ENCODE measurements at regions not wholly inside any gene's neighbourhood (a gene's known extent, or its start where the extent isn't known, plus 50 kb on each side); places are given as distances from the start of the nearest gene placed in this dataset.
"Not testable (repeated sequence)": the region's sequence is repeated elsewhere in the genome, so short reads cannot be mapped to it uniquely, and the experiment has no call there.

DNA sequence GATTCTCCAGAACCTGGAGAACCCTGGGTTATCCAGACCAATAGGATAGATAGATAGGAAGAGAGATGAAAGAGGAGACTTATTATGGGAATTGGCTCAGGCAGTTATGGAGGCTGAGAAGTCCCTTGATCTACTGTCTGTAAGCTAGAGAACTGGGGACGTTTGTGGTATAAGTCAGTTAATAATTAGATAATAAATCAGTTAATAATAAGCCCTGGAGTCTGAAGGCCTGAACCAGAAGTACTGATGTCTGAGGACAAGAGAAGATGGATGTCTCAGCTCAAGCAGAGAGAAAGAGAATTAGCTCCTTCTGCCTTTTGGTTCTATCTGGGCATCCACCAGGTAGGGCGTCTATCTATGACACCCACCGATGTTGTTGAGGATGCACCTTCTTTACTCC lies 72.9 kb upstream of the SLC22A23 start:
- intact Hi-C loops (cut with DNase I) = no loop called here
- 60 to 82% (median 75%) methylated on average over 3 of the region's 3 CpGs for WGBS, 4 donors
- Histone ChIP-seq H3K4me3 (no peak overlapping the region), H3K27ac (no peak overlapping the region), H3K27me3 (no peaks in the 10 kb centered on the region), H3K36me3 (replicated peaks in 1 of 2) (no peaks in the 10 kb centered on the region), H3K9me3 (replicated peaks in 1 of 3) (no peaks in the 10 kb centered on the region), H3K4me1 (replicated peaks in 1 of 2) (no peaks in the 10 kb centered on the region)
- DNase-seq = no peak
- TF ChIP-seq, protein P1, sequence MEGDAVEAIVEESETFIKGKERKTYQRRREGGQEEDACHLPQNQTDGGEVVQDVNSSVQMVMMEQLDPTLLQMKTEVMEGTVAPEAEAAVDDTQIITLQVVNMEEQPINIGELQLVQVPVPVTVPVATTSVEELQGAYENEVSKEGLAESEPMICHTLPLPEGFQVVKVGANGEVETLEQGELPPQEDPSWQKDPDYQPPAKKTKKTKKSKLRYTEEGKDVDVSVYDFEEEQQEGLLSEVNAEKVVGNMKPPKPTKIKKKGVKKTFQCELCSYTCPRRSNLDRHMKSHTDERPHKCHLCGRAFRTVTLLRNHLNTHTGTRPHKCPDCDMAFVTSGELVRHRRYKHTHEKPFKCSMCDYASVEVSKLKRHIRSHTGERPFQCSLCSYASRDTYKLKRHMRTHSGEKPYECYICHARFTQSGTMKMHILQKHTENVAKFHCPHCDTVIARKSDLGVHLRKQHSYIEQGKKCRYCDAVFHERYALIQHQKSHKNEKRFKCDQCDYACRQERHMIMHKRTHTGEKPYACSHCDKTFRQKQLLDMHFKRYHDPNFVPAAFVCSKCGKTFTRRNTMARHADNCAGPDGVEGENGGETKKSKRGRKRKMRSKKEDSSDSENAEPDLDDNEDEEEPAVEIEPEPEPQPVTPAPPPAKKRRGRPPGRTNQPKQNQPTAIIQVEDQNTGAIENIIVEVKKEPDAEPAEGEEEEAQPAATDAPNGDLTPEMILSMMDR (IDR thresholded peaks at IDR 0.05) = no peak
- TF ChIP-seq POLR2A (IDR thresholded peaks at IDR 0.05) = no peak

DNA sequence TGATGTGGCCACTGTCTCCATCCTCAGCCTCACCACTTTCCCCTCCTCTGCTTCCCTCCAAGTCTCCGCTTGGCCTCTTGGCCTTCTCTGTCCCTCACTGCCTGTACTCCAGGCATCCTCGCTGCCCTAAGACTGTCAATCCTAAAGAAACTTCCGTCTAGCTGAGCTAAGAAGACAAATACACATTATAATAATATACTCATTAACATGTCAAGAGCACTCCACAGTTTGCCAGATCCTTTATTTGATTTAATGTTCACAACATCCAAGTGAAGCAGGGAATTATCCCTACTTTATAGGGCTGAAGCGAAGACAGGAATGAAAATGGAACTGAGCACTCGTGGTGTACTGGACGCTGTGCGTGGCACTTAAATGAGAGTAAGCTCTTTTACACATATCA lies 72.4 kb upstream of the SLC22A23 start:
- H3K4me3 ChIP-seq = no peak overlapping the region
- DNase-seq = peak in 1 of 7 donors; percentile 1
- WGBS, 4 donors = 89 to 93% (median 90%) methylated on average over 7 of the region's 7 CpGs
- H3K4me1 ChIP-seq (replicated peaks in 1 of 2) = no peaks in the 10 kb centered on the region
- no peaks in the 10 kb centered on the region for H3K9me3 ChIP-seq (replicated peaks in 1 of 3)
- TF ChIP-seq, protein P1 (IDR thresholded peaks at IDR 0.05) = no peak
- no peak for TF ChIP-seq POLR2A (IDR thresholded peaks at IDR 0.05)
- no peak overlapping the region for H3K27ac ChIP-seq
- no peaks in the 10 kb centered on the region for H3K27me3 ChIP-seq
- no peaks in the 10 kb centered on the region for H3K36me3 ChIP-seq (replicated peaks in 1 of 2)
- intact Hi-C loops (cut with DNase I) = no loop called here

DNA sequence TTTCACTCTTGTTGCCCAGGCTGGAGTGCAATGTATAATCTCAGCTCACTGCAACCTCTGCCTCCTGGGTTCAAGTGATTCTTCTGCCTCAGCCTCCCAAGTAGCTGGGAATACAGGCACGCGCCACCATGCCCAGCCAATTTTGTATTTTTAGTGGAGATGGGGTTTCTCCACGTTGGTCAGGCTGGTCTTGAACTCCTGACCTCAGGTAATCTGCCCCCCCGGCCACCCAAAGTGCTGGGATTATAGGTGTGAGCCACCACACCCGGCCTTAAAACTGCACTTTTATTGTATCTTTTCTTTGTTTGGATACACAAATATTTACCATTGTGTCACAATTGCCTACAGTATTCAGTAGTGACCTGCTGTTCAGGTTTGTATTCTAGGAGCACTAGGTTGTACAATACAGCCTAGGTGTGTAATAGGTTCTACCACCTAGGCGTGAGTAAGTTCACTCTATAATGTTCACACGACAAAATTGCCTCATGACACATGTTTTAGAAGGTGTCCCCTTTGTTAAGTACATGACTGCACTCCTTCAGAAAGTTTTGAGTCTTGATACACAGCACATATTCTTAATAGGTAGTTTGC lies 71.3 kb upstream of the SLC22A23 start:
- peak in 1 of 7 donors; percentile 4 for DNase-seq
- H3K36me3 ChIP-seq (replicated peaks in 1 of 2); H3K4me3 ChIP-seq; H3K4me1 ChIP-seq (replicated peaks in 1 of 2); H3K9me3 ChIP-seq (replicated peaks in 1 of 3); intact Hi-C loops (cut with DNase I); H3K27ac ChIP-seq; H3K27me3 ChIP-seq: not testable (repeated sequence)
- WGBS, 4 donors = 80 to 90% (median 83%) methylated on average over 7 of the region's 7 CpGs

DNA sequence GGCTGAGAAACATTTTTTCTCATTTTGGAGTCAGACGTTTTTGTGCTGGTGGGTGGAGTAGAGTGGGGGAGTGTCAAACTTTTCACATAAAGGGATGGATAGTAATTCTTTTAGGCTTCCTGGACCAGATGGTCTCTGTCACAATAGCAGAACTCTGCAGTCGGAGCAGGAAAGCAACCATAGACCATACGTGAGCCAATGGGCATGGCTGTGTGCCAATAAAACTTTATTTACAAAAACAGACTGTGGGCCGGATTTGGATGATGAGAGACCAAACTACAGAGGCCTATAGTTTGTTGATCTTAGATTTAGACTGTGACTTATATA lies 70.8 kb upstream of the SLC22A23 start:
- no peaks in the 10 kb centered on the region for H3K9me3 ChIP-seq (replicated peaks in 1 of 3)

More for the DNA sequence above, 70.8 kb upstream of the SLC22A23 start:
- intact Hi-C loops (cut with DNase I) = no loop called here
- Histone ChIP-seq H3K27me3 (no peaks in the 10 kb centered on the region), H3K4me1 (replicated peaks in 1 of 2) (no peaks in the 10 kb centered on the region), H3K36me3 (replicated peaks in 1 of 2) (no peaks in the 10 kb centered on the region), H3K4me3 (no peak overlapping the region), H3K27ac (no peak overlapping the region)
- TF ChIP-seq, protein P1 (IDR thresholded peaks at IDR 0.05) = no peak
- no peak for TF ChIP-seq POLR2A (IDR thresholded peaks at IDR 0.05)
- DNase-seq = peak in 1 of 7 donors; percentile 3
- WGBS, 4 donors = 48 to 61% (median 56%) methylated on average over 4 of the region's 4 CpGs
